ENCODE measurements at regions not wholly inside any gene's neighbourhood (a gene's known extent, or its start where the extent isn't known, plus 50 kb on each side); places are given as distances from the start of the nearest gene placed in this dataset.

- in situ Hi-C loops (cut with HindIII; ENCODE audit: low sequenced_read_pairs): no loop called here
- DNase-seq (ENCODE audit: low spot score): no peak
Observed at GRCh38 chr11:25908726-25909125, 423.2 kb upstream of the ANO3 start.

DNA sequence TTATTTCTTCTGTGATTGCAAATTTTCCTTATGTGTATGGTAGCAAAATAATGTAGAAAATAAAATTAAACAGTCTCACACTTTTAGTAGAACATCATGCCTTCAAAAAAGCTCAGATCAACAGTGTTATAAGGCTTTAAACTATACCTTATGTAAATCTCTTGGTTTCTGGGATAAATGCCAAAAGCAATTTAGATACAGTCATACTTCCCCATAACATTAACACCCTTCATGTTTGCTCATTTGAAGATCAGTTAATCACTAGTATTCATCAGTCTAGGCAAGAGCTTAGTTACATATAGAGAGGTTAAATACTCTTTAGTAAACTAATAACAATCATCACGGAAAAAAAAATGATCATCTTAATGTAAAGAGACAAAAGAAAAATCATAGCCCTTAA is 421.8 kb upstream of the ANO3 start:
- no peak for DNase-seq (ENCODE audit: low spot score)
- in situ Hi-C loops (cut with HindIII; ENCODE audit: low sequenced_read_pairs): no loop called here

- in situ Hi-C loops (cut with HindIII; ENCODE audit: low sequenced_read_pairs): no loop called here
- DNase-seq (ENCODE audit: low spot score): no peak
Observed at GRCh38 chr11:25920356-25920755, 411.6 kb upstream of the ANO3 start.

GRCh38 chr11:25924586-25924985 is 407.3 kb upstream of the ANO3 start:
- no peak for DNase-seq (ENCODE audit: low spot score)
- in situ Hi-C loops (cut with HindIII; ENCODE audit: low sequenced_read_pairs): no loop called here

GRCh38 chr11:25925359-25925758 is 406.6 kb upstream of the ANO3 start:
- DNase-seq (ENCODE audit: low spot score): no peak
- in situ Hi-C loops (cut with HindIII; ENCODE audit: low sequenced_read_pairs): no loop called here

- DNase-seq (ENCODE audit: low spot score): no peak
- in situ Hi-C loops (cut with HindIII; ENCODE audit: low sequenced_read_pairs): no loop called here
Observed at GRCh38 chr11:25927411-25927953, 404.4 kb upstream of the ANO3 start.

GRCh38 chr11:25928076-25928475 is 403.9 kb upstream of the ANO3 start:
- in situ Hi-C loops (cut with HindIII; ENCODE audit: low sequenced_read_pairs): no loop called here
- DNase-seq (ENCODE audit: low spot score): no peak

- DNase-seq (ENCODE audit: low spot score): no peak
- in situ Hi-C loops (cut with HindIII; ENCODE audit: low sequenced_read_pairs): no loop called here
Observed at GRCh38 chr11:25938952-25939351, 393.0 kb upstream of the ANO3 start.

GRCh38 chr11:25939691-25940090 is 392.2 kb upstream of the ANO3 start:
- in situ Hi-C loops (cut with HindIII; ENCODE audit: low sequenced_read_pairs): no loop called here
- no peak for DNase-seq (ENCODE audit: low spot score)

DNA sequence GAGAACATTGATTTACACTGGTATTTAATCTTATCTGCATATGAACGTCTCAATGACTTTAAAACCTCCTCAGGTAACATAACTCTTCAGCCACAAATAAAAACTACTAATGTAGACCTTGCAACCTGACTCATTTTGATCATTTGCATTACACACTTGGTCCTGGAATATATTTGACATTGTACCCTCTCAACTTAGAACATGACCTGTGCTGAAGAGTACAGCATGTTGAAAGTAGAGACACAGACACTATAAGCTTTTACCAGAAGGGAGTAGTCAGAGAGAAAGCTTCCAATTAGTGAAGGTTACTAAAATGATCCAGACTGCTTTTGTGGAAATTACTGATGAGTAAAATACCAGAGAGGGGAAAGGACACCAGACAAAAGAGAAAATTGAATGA is 390.6 kb upstream of the ANO3 start:
- in situ Hi-C loops (cut with HindIII; ENCODE audit: low sequenced_read_pairs): no loop called here
- DNase-seq (ENCODE audit: low spot score): no peak

DNA sequence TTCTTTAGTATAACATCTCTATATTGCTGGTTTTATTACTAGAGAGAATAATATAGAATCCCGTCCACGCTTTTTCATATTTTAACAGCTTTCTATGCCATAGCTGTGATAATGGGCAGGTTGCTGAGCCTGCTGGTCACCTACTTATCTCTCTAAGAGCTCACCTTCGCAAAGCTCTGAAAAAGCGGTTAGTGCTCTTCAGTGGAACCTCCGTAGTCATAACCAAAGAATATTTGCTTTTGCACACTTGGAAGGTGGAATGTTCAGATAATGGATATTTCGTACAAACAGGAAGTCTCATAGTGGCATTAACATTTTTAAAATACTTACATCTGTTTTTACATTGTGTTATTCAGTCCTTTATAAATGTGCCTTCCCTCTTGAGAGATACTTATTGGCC is 388.9 kb upstream of the ANO3 start:
- DNase-seq (ENCODE audit: low spot score): no peak
- in situ Hi-C loops (cut with HindIII; ENCODE audit: low sequenced_read_pairs): no loop called here

- in situ Hi-C loops (cut with HindIII; ENCODE audit: low sequenced_read_pairs): no loop called here
- DNase-seq (ENCODE audit: low spot score): no peak
Observed at GRCh38 chr11:25943777-25944661, 387.9 kb upstream of the ANO3 start.

GRCh38 chr11:25949918-25950317 is 382.0 kb upstream of the ANO3 start:
- in situ Hi-C loops (cut with HindIII; ENCODE audit: low sequenced_read_pairs): no loop called here

GRCh38 chr11:25953006-25953405 is 378.9 kb upstream of the ANO3 start:
- in situ Hi-C loops (cut with HindIII; ENCODE audit: low sequenced_read_pairs): no loop called here
- no peak for DNase-seq (ENCODE audit: low spot score)

More at GRCh38 chr11:25949918-25950317, 382.0 kb upstream of the ANO3 start:
- no peak for DNase-seq (ENCODE audit: low spot score)

DNA sequence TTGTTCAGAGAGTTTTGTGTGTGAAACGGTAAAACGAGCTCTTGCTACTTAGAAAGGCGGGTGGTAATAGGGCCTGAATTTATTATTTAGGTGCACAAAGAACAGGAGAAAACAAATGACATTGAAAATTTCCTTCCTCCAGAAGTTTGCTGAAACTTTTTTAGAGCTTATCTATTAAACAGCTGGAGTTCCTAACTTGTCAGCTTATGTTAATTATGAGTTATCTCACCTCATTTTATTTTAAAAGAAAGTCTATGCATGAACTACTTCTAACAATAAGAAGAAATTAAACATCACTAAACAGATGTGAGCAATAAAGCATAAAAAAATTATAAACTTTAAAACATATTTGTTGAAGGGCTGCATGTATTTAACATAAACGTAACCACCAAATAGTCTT is 373.9 kb upstream of the ANO3 start:
- no peak for DNase-seq (ENCODE audit: low spot score)
- in situ Hi-C loops (cut with HindIII; ENCODE audit: low sequenced_read_pairs): no loop called here

DNA sequence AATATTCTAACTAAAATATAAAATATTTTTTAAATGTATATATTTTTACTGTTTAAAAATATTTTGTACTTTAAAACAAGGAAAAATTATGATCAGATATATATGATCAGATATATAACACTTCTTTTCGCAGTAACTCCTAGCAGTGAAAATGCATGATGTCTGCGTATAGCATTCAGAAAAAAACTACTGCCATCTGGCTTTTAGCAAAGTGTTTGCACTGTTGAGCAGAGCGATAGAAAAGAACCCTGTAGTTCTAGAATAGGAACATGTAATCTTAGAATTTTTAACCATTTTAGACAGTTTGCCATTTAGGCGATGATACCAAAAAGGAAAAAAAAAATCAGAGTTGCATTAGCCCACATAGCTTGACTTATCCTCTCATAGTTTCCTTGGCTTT is 370.4 kb upstream of the ANO3 start:
- peak; percentile 8 for DNase-seq (ENCODE audit: low spot score)
- in situ Hi-C loops (cut with HindIII; ENCODE audit: low sequenced_read_pairs): no loop called here

DNA sequence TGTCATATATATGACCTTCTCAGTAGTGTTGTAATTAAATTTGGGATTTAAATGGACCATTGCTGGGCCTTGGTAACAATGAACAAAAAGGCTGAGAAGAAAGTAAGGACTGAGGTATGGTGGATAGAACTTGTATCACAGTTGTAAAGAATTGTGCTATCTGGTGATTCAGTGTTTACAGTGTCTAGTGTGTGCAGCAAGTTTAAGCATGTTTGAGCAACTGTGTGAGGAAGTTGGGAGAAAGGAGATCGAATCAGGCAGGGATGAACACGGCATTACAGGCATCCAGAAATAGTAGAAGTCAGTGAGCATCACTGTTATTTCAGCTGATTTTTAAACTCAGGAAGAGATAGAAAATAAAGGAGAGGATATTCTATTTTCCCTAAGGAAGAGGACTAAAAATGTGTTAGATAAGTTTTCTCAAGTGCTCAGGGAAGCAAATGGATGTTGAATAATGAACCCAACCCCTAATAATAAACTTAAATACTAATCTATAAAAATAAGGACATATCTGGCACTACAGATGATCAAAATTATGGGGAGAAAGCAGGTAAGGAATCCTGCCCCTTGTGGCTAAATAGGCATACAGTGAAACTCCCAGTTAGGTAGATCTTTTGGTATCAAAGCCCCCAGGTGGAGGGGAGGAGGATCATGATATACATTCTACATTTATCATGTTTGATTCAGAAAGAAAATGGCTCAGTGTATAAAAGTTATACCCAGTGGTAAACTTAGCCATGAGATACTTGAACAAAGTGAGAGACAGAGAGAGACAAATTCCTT is 361.0 kb upstream of the ANO3 start:
- in situ Hi-C loops (cut with HindIII; ENCODE audit: low sequenced_read_pairs): no loop called here
- no peak for DNase-seq (ENCODE audit: low spot score)

DNA sequence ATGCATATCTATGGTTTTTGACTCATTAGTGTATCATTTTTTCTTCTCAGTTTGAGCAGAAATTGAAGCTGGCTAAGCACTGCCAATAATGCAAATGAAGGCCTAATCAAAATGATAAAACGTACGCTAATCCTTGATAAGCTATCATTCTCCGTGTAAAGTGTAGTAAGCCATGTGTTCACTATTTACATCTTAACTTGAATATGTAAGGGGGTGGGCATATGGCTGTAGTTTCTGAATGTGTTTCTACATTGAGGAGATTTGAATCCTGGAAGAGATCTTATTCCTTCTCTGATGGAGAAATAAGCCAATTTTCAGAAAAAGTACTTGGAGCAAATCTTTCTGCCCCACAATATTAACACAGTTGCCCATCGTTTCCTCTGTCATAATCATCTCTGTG is 351.8 kb upstream of the ANO3 start:
- DNase-seq (ENCODE audit: low spot score): no peak
- in situ Hi-C loops (cut with HindIII; ENCODE audit: low sequenced_read_pairs): no loop called here

- in situ Hi-C loops (cut with HindIII; ENCODE audit: low sequenced_read_pairs): no loop called here
- peak; percentile 58 for DNase-seq (ENCODE audit: low spot score)
Observed at GRCh38 chr11:25981998-25982397, 349.9 kb upstream of the ANO3 start.

GRCh38 chr11:25983280-25983679 is 348.6 kb upstream of the ANO3 start:
- no peak for DNase-seq (ENCODE audit: low spot score)
- in situ Hi-C loops (cut with HindIII; ENCODE audit: low sequenced_read_pairs): no loop called here
